ENCODE measurements at regions not wholly inside any gene's neighbourhood (a gene's known extent, or its start where the extent isn't known, plus 50 kb on each side); places are given as distances from the start of the nearest gene placed in this dataset.

- no peaks in the 10 kb centered on the region for H3K27me3 Mint-ChIP-seq (ENCODE audit: insufficient read depth, low read depth, poor library complexity)
- Histone ChIP-seq H2AFZ (no peak overlapping the region), H3F3A (replicated peaks; ENCODE audit: low read depth) (no peaks in the 10 kb centered on the region), H4K20me1 (replicated peaks; ENCODE audit: insufficient read depth) (no peaks in the 10 kb centered on the region), H3K4me2 (no peak overlapping the region), H3K27me3 (ENCODE audit: insufficient read depth) (no peaks in the 10 kb centered on the region), H3K27ac (ENCODE audit: low read depth) (no peak overlapping the region), H3K36me3 (ENCODE audit: insufficient read depth) (no peaks in the 10 kb centered on the region), H3K4me1 (ENCODE audit: insufficient read depth) (no peaks in the 10 kb centered on the region), H3K4me3 (no peak overlapping the region), H3K9me2 (ENCODE audit: insufficient read depth) (no peaks in the 10 kb centered on the region), H3K79me2 (replicated peaks; ENCODE audit: insufficient read depth) (no peaks in the 10 kb centered on the region)
- H3K4me3 Mint-ChIP-seq = no peak overlapping the region
- H3K9me3 Mint-ChIP-seq = no peaks in the 10 kb centered on the region
- TF ChIP-seq ZNF114 (CRISPR knock-in tag; IDR thresholded peaks at IDR 0.05) = no peak
- TF ChIP-seq REST (IDR thresholded peaks at IDR 0.05; ENCODE audit: unreplicated experiment) = no peak
- TF ChIP-seq EZH2phosphoT487 (IDR thresholded peaks at IDR 0.05; ENCODE audit: unreplicated experiment) = no peak
- no peak for TF ChIP-seq NANOG (IDR thresholded peaks at IDR 0.05; ENCODE audit: borderline replicate concordance)
- no peak for TF ChIP-seq CTCF (conservative IDR thresholded peaks at IDR 0.05; ENCODE audit: low read depth in 2 of 2)
- TF ChIP-seq STAT1 (IDR thresholded peaks at IDR 0.05; ENCODE audit: unreplicated experiment) = no peak
- no peak for TF ChIP-seq CREB1 (CRISPR knock-in tag; IDR thresholded peaks at IDR 0.05; ENCODE audit: low read depth)
- TF ChIP-seq EZH2 (IDR thresholded peaks at IDR 0.05; ENCODE audit: low read depth, unreplicated experiment) = no peak
- no peak for TF ChIP-seq ETS1 (IDR thresholded peaks at IDR 0.05)
- H3K36me3 Mint-ChIP-seq (ENCODE audit: low read depth) = no peaks in the 10 kb centered on the region
- H3K27ac Mint-ChIP-seq = no peak overlapping the region
- peaks cover 2% of the 10 kb centered on the region; the same call in 2 of the 3 replicates for H3K4me1 Mint-ChIP-seq
- DNase-seq (ENCODE audit: low spot score) (no peak), ATAC-seq (no peak)
Measured at GRCh38 chr14:79967453-79967852, 243.9 kb downstream of the DIO2 start.

GRCh38 chr14:79967001-79967400 is 244.3 kb downstream of the DIO2 start:
- H3K4me1 ChIP-seq (ENCODE audit: insufficient read depth) = no peaks in the 10 kb centered on the region
- no peaks in the 10 kb centered on the region for H3K79me2 ChIP-seq (replicated peaks; ENCODE audit: insufficient read depth)
- no peak overlapping the region for H3K27ac ChIP-seq (ENCODE audit: low read depth)
- no peaks in the 10 kb centered on the region for H3K9me2 ChIP-seq (ENCODE audit: insufficient read depth)
- Mint-ChIP-seq H3K4me1 (peaks cover 2% of the 10 kb centered on the region; the same call in 2 of the 3 replicates), H3K27ac (no peak overlapping the region), H3K9me3 (no peaks in the 10 kb centered on the region), H3K4me3 (no peak overlapping the region), H3K27me3 (ENCODE audit: insufficient read depth, low read depth, poor library complexity) (no peaks in the 10 kb centered on the region), H3K36me3 (ENCODE audit: low read depth) (no peaks in the 10 kb centered on the region)
- H3K36me3 ChIP-seq (ENCODE audit: insufficient read depth) = no peaks in the 10 kb centered on the region
- no peak overlapping the region for H3K4me3 ChIP-seq
- ATAC-seq (no peak), DNase-seq (ENCODE audit: low spot score) (no peak)
- TF ChIP-seq REST (IDR thresholded peaks at IDR 0.05; ENCODE audit: unreplicated experiment) (no peak), CREB1 (CRISPR knock-in tag; IDR thresholded peaks at IDR 0.05; ENCODE audit: low read depth) (no peak), CTCF (conservative IDR thresholded peaks at IDR 0.05; ENCODE audit: low read depth in 2 of 2) (no peak), STAT1 (IDR thresholded peaks at IDR 0.05; ENCODE audit: unreplicated experiment) (no peak)
- no peak overlapping the region for H2AFZ ChIP-seq
- H4K20me1 ChIP-seq (replicated peaks; ENCODE audit: insufficient read depth) = no peaks in the 10 kb centered on the region
- H3K4me2 ChIP-seq = no peak overlapping the region
- no peaks in the 10 kb centered on the region for H3F3A ChIP-seq (replicated peaks; ENCODE audit: low read depth)
- H3K27me3 ChIP-seq (ENCODE audit: insufficient read depth) = no peaks in the 10 kb centered on the region
